K562 (cell line): ENCODE measurements at regions not wholly inside any gene's neighbourhood (a gene's known extent, or its start where the extent isn't known, plus 50 kb on each side); places are given as distances from the start of the nearest gene placed in this dataset.

Experiments used
- ATAC-seq: fragments of 200-7000 bp; cut with Tn5 transposase; 3 replicates; pipeline ENCODE4 v1.9.1; 2020; ENCODE audit warnings: moderate library complexity
- BruUV-seq: library from RNA; stranded (reverse); fragments of 400-500 nt; replicated peaks from 2 replicates; lab custom pipeline; 2021; lab: Mats Ljungman, UMichigan
- CTCF ChIA-PET: fragments of 300-600 bp; formaldehyde crosslinking; extraction: SDS; loops from one replicate; lab custom pipeline; 2021; ENCODE audit warnings: low intra/inter-chr PET ratio; lab: Yijun Ruan, JAX
- POLR2A ChIA-PET: fragments of 300-600, 350-650 bp; sonication (Branson Sonifier 250); formaldehyde crosslinking; extraction: SDS; loops from one replicate; lab custom pipeline; 2021; ENCODE audit warnings: antibody characterized with exemption, inconsistent platforms; lab: Yijun Ruan, JAX
- DNase-seq, 4 experiments: peaks; one replicate each; pipeline versions ENCODE4 v3.0.0 to v3.0.0-alpha.2; 2011 to 2018; ENCODE audit warnings: low spot score in 3 of 4, mixed read lengths in 3 of 4; ENCODE audit errors: extremely low read depth in 1 of 4
- FAIRE-seq: peaks from 2 replicates; lab custom pipeline; 2011; peaks lifted over from hg19 to GRCh38; lab: Jason Lieb, UNC
- H2AFZ ChIP-seq: 2 replicates; pipeline ENCODE4 v1.6.0; 2011; ENCODE audit warnings: low read depth, low read length, control low read depth, inconsistent platforms
- H3K27ac ChIP-seq: fragments of 200-600 bp; 3 replicates; pipeline ENCODE4 v1.8.0; 2011; ENCODE audit warnings: low read depth, mild to moderate bottlenecking, control low read depth, inconsistent platforms, low read length, moderate library complexity, mixed read lengths; ENCODE audit errors: extremely low read depth
- H3K27me3 ChIP-seq, 2 experiments: fragments of 300-600 bp in 1 of 2; 2 replicates in 1 of 2; 3 replicates in 1 of 2; pipeline versions ENCODE4 v1.6.0 to v1.8.0; 2011; ENCODE audit warnings: inconsistent platforms in 2 of 2, low read length in 2 of 2, mild to moderate bottlenecking in 1 of 2, mixed read lengths in 1 of 2, moderate library complexity in 1 of 2; ENCODE audit not compliant: control insufficient read depth in 2 of 2, insufficient read depth in 2 of 2
- H3K36me3 ChIP-seq: fragments of 300-600 bp; 3 replicates; pipeline ENCODE4 v1.8.0; 2011; ENCODE audit warnings: mild to moderate bottlenecking, low read length, inconsistent platforms; ENCODE audit not compliant: control insufficient read depth, insufficient read depth
- H3K4me1 ChIP-seq, 2 experiments: fragments of 200-600 bp in 1 of 2; replicated peaks in 1 of 2; 2 replicates in 1 of 2; 3 replicates in 1 of 2; pipeline versions ENCODE4 v1.5.1 to v1.8.0; 2011; ENCODE audit warnings: inconsistent platforms in 2 of 2, low read length in 2 of 2, mild to moderate bottlenecking in 1 of 2, mixed read lengths in 1 of 2, moderate library complexity in 1 of 2; ENCODE audit not compliant: control insufficient read depth in 2 of 2, insufficient read depth in 2 of 2
- H3K4me2 ChIP-seq: 2 replicates; pipeline ENCODE4 v1.6.1; 2011; ENCODE audit warnings: low read length, control low read depth, inconsistent platforms, mixed read lengths; ENCODE audit not compliant: insufficient read depth
- H3K4me3 ChIP-seq: fragments of 200-600 bp; sonication (generic), shearing (Covaris generic); 2 replicates; pipeline ENCODE4 v1.5.1; 2016; ENCODE audit warnings: control low read depth, inconsistent platforms
- H3K79me2 ChIP-seq: fragments of 200-600 bp; 3 replicates; pipeline ENCODE4 v1.8.0; 2011; ENCODE audit warnings: low read length, inconsistent platforms; ENCODE audit not compliant: control insufficient read depth, insufficient read depth
- H3K9ac ChIP-seq, 2 experiments: 2 replicates each; pipeline versions ENCODE4 v1.6.0 to v1.6.1; 2011; ENCODE audit warnings: low read depth in 2 of 2, low read length in 2 of 2, control low read depth in 1 of 2, inconsistent platforms in 1 of 2, mild to moderate bottlenecking in 1 of 2, mixed read lengths in 1 of 2; ENCODE audit not compliant: insufficient read depth in 1 of 2
- H3K9me1 ChIP-seq: one replicate; pipeline ENCODE4 v1.6.0; 2011; ENCODE audit warnings: inconsistent platforms, mild to moderate bottlenecking, low read length, moderate library complexity; ENCODE audit not compliant: control insufficient read depth, insufficient read depth
- H3K9me3 ChIP-seq: replicated peaks from 2 replicates; pipeline ENCODE4 v1.5.1; 2011; ENCODE audit warnings: low read depth, low read length, inconsistent platforms; ENCODE audit not compliant: control insufficient read depth, insufficient read depth
- H4K20me1 ChIP-seq: replicated peaks from 2 replicates; pipeline ENCODE4 v1.6.1; 2011; ENCODE audit warnings: low read length, inconsistent platforms, mixed read lengths; ENCODE audit not compliant: control insufficient read depth, insufficient read depth
- ATF7 ChIP-seq: fragments of 450-650 bp; IDR thresholded peaks from 2 replicates; pipeline ENCODE4 v1.7.1; 2014; ENCODE audit warnings: mild to moderate bottlenecking, moderate library complexity
- EP400 ChIP-seq: fragments of 450-650 bp; IDR thresholded peaks from 2 replicates; pipeline ENCODE4 v1.6.1; 2017; ENCODE audit warnings: antibody characterized with exemption, mild to moderate bottlenecking, moderate library complexity
- GATAD2B ChIP-seq: fragments of 450-650 bp; IDR thresholded peaks from 2 replicates; pipeline ENCODE4 v1.6.1; 2017; ENCODE audit warnings: mild to moderate bottlenecking, borderline replicate concordance
- KAT7 ChIP-seq: sonication (generic); formaldehyde crosslinking; IDR thresholded peaks from 2 replicates; pipeline ENCODE4 v1.8.0; 2022; ENCODE audit warnings: missing genetic modification reagents, mild to moderate bottlenecking, borderline replicate concordance
- KDM1A ChIP-seq, 2 experiments: fragments of 450-650 bp; IDR thresholded peaks; 2 replicates each; pipeline ENCODE4 v1.6.1; 2016; ENCODE audit warnings: mild to moderate bottlenecking in 2 of 2
- NUFIP1 ChIP-seq: fragments of 450-650 bp; IDR thresholded peaks from 2 replicates; pipeline ENCODE4 v1.6.1; 2018; ENCODE audit not compliant: partially characterized antibody
- SMAD3 ChIP-seq: fragments of 450-650 bp; formaldehyde crosslinking; conservative IDR thresholded peaks from 2 replicates; pipeline ENCODE4 v1.4.0; 2020; ENCODE audit warnings: mild to moderate bottlenecking
- XRCC5 ChIP-seq: fragments of 200-400 bp; formaldehyde crosslinking; IDR thresholded peaks from 2 replicates; pipeline ENCODE4 v1.6.1; 2017; ENCODE audit warnings: low read depth, mild to moderate bottlenecking, low read length
- ZNF175 ChIP-seq: fragments of 200-800 bp; sonication (Bioruptor generic); IDR thresholded peaks from 2 replicates; pipeline ENCODE4 v1.6.1; 2016; ENCODE audit warnings: low read depth, mild to moderate bottlenecking, missing genetic modification characterization, missing compliant biosample characterization
- ZNF830 ChIP-seq: fragments of 250-450 bp; sonication (Bioruptor Pico); IDR thresholded peaks from 2 replicates; pipeline ENCODE4 v1.5.0; 2021; ENCODE audit warnings: mild to moderate bottlenecking
- WGBS: fragments of 100-300 bp; shearing (Covaris generic); methylation state at CpG from one replicate; pipeline ENCODE4 v1.1.6; 2016; ENCODE audit warnings: low coverage, mixed read lengths; ENCODE audit not compliant: insufficient coverage; ENCODE audit errors: missing lambda C conversion rate; 5-methylcytosine and 5-hydroxymethylcytosine counted together
- in situ Hi-C: fragments of 300-500 bp; cut with MboI; formaldehyde crosslinking; loops from 4 replicates; pipeline ENCODE4 v1.15.0; 2018; ENCODE audit warnings: inconsistent platforms, mixed read lengths
- intact Hi-C: fragments of 100-400 bp; cut with micrococcal nuclease; formaldehyde crosslinking; loops from 2 replicates; pipeline ENCODE4 v1.14.2; 2022

DNA sequence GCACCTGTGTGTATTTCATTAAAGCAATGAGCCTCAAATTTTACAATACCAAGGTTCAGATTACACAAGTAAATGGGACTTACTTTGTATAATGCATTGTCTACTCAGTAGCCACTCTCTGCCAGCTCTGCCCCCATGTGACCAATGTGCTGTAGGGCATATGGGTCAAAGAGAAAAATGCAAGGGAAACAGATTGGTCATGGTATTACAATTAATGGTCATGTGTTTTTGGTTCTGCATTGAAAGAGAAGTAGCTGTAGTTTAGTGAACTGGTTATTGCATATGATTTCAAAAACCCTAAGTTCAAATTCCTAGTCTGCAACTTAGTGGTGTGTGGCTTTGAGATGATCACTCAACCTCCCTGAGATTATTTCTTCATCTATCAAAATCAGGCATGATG is 545.4 kb downstream of the SUCLA2 start:
- intact Hi-C loops, result loop anchor here (10.0 kb wide), 1 partner anchor 481 kb away; no protein-coding TSS in a partner anchor
- DNase-seq, result no peak
- H3K27me3 ChIP-seq, result no peaks in the 10 kb centered on the region
- POLR2A ChIA-PET, result no interaction called here
- TF ChIP-seq ZNF830 (CRISPR knock-in tag), result no peak
- TF ChIP-seq SMAD3 (CRISPR knock-in tag), result no peak
- TF ChIP-seq NUFIP1, result no peak
- no peak for TF ChIP-seq ZNF175
- TF ChIP-seq KDM1A (IDR thresholded peaks at IDR 0.05), result no peak
- no peak for TF ChIP-seq XRCC5
- no peak for TF ChIP-seq GATAD2B
- TF ChIP-seq, all 486 proteins: peak for 0
- Histone ChIP-seq H3K4me1 (no peaks in the 10 kb centered on the region), H3K9me1 (no peaks in the 10 kb centered on the region), H3K9ac (no peak overlapping the region), H3K9me3 (no peaks in the 10 kb centered on the region), H2AFZ (no peak overlapping the region), H3K36me3 (no peaks in the 10 kb centered on the region), H3K4me2 (no peak overlapping the region), H3K4me3 (no peak overlapping the region), H3K79me2 (no peaks in the 10 kb centered on the region), H3K27ac (no peak overlapping the region), H4K20me1 (no peaks in the 10 kb centered on the region)
- CTCF ChIA-PET, result no interaction called here
- BruUV-seq, result no TSS peak
- ATAC-seq (no peak), FAIRE-seq (no peak)
- in situ Hi-C loops, result no loop called here

DNA sequence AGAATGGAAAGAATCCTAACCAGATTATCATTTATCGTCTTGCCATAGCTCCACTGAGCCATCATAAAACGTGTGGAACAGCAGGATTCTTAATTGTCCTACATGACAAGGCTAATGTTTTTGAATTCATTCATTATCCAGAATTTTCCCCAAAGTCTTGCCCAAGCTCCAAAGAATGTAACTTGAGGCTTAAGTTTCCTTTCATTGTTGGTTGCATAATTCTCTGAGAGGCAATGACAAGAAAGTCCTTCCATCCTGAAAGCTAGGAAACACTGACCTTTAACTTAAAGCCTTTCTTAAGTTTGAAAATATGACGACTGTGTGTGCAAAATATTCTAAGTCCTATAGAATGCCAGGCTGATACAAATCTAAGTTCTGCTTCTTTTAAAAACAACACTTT is 546.1 kb downstream of the SUCLA2 start:
- no TSS peak for BruUV-seq
- 0% methylated on average over 3 of the region's 3 CpGs for WGBS
- no peaks in the 10 kb centered on the region for H3K9me1 ChIP-seq
- no peaks in the 10 kb centered on the region for H3K4me1 ChIP-seq
- H3K79me2 ChIP-seq, result no peaks in the 10 kb centered on the region
- H3K36me3 ChIP-seq, result no peaks in the 10 kb centered on the region
- no peak overlapping the region for H3K27ac ChIP-seq
- ATAC-seq, result no peak
- no peaks in the 10 kb centered on the region for H3K27me3 ChIP-seq
- DNase-seq, result no peak
- TF ChIP-seq KAT7 (CRISPR knock-in tag) (no peak), ATF7 (no peak), EP400 (no peak)
- TF ChIP-seq, all 486 proteins: peak for 0
- H3K9ac ChIP-seq, result no peak overlapping the region
- CTCF ChIA-PET, result no interaction called here
- intact Hi-C loops, result loop anchor here (10.0 kb wide), 1 partner anchor 480 kb away; no protein-coding TSS in a partner anchor
- in situ Hi-C loops, result no loop called here
- no peak overlapping the region for H3K4me3 ChIP-seq
- FAIRE-seq, result no peak
- H3K9me3 ChIP-seq, result no peaks in the 10 kb centered on the region
- no peak overlapping the region for H3K4me2 ChIP-seq
- POLR2A ChIA-PET, result interaction anchor here (0.6 kb wide), 1 partner anchor 574 kb away, joined by 3 read pairs; no protein-coding TSS in a partner anchor
- H2AFZ ChIP-seq, result no peak overlapping the region
- no peaks in the 10 kb centered on the region for H4K20me1 ChIP-seq
